ENCODE measurements at regions not wholly inside any gene's neighbourhood (a gene's known extent, or its start where the extent isn't known, plus 50 kb on each side); places are given as distances from the start of the nearest gene placed in this dataset.

- H3K36me3 ChIP-seq, result no peaks in the 10 kb centered on the region
- H3K4me3 ChIP-seq, result no peak overlapping the region
- no peaks in the 10 kb centered on the region for H3K9me3 ChIP-seq
- H3K4me1 ChIP-seq, result no peaks in the 10 kb centered on the region
- whole genome bisulfite sequencing, 2 donors, result 34 to 47% methylated on average over 6 of the region's 6 CpGs
- no peaks in the 10 kb centered on the region for H3K27me3 ChIP-seq
- H3K27ac ChIP-seq, result no peak overlapping the region
- no peak for DNase-seq
- TF ChIP-seq POLR2A (IDR thresholded peaks at IDR 0.05) (no peak), CTCF (IDR thresholded peaks at IDR 0.05) (no peak)
- intact Hi-C loops (cut with DNase I), result no loop called here
These were observed 249.9 kb upstream of the LRTM1 start for GRCh38 chr3:55177749-55178148.

GRCh38 chr3:55175423-55175822 lies 247.6 kb upstream of the LRTM1 start:
- Histone ChIP-seq H3K4me3 (no peak overlapping the region), H3K4me1 (no peaks in the 10 kb centered on the region), H3K27me3 (no peaks in the 10 kb centered on the region), H3K27ac (no peak overlapping the region), H3K9me3 (no peaks in the 10 kb centered on the region), H3K36me3 (no peaks in the 10 kb centered on the region)
- no peak for TF ChIP-seq POLR2A (IDR thresholded peaks at IDR 0.05)
- DNase-seq, result no peak
- WGBS, 2 donors, result 77 to 96% methylated on average over 2 of the region's 2 CpGs
- intact Hi-C loops (cut with DNase I), result no loop called here

- DNase-seq, result no peak
- intact Hi-C loops (cut with DNase I), result no loop called here
- H3K36me3 ChIP-seq, result no peaks in the 10 kb centered on the region
- no peaks in the 10 kb centered on the region for H3K4me1 ChIP-seq
- no peaks in the 10 kb centered on the region for H3K9me3 ChIP-seq
- TF ChIP-seq POLR2A (IDR thresholded peaks at IDR 0.05) (no peak), CTCF (IDR thresholded peaks at IDR 0.05) (no peak)
- no peak overlapping the region for H3K27ac ChIP-seq
- H3K4me3 ChIP-seq, result no peak overlapping the region
- 71 to 75% methylated on average over 2 to 4 of the region's 4 CpGs for WGBS, 2 donors
- no peaks in the 10 kb centered on the region for H3K27me3 ChIP-seq
These were observed 246.9 kb upstream of the LRTM1 start for GRCh38 chr3:55174747-55175146.

- H3K4me3 ChIP-seq, result no peak overlapping the region
- no peaks in the 10 kb centered on the region for H3K9me3 ChIP-seq
- H3K27me3 ChIP-seq, result no peaks in the 10 kb centered on the region
- TF ChIP-seq POLR2A (IDR thresholded peaks at IDR 0.05), result no peak
- no peak for TF ChIP-seq CTCF (IDR thresholded peaks at IDR 0.05)
- no peak overlapping the region for H3K27ac ChIP-seq
- intact Hi-C loops (cut with DNase I), result no loop called here
- H3K36me3 ChIP-seq, result no peaks in the 10 kb centered on the region
- H3K4me1 ChIP-seq, result peaks cover 0 to 3% (median 0%) of the 10 kb centered on the region in 3 donors
- 44 to 67% methylated on average over 1 of the region's 1 CpG for WGBS, 2 donors
- no peak for DNase-seq
These were observed 245.6 kb upstream of the LRTM1 start for GRCh38 chr3:55173504-55173903.

GRCh38 chr3:55172913-55173312 lies 245.1 kb upstream of the LRTM1 start:
- TF ChIP-seq POLR2A (IDR thresholded peaks at IDR 0.05) (no peak), CTCF (IDR thresholded peaks at IDR 0.05) (no peak)
- intact Hi-C loops (cut with DNase I), result no loop called here
- WGBS, 2 donors, result 79 to 97% methylated on average over 3 to 4 of the region's 4 CpGs
- no peak for DNase-seq
- peaks cover 0 to 9% (median 0%) of the 10 kb centered on the region in 3 donors for H3K4me1 ChIP-seq
- H3K36me3 ChIP-seq, result no peaks in the 10 kb centered on the region
- H3K9me3 ChIP-seq, result no peaks in the 10 kb centered on the region
- no peaks in the 10 kb centered on the region for H3K27me3 ChIP-seq
- H3K4me3 ChIP-seq, result no peak overlapping the region
- no peak overlapping the region for H3K27ac ChIP-seq

GRCh38 chr3:55170444-55170843 lies 242.6 kb upstream of the LRTM1 start:
- 72 to 74% methylated on average over 1 of the region's 1 CpG for WGBS, 2 donors
- intact Hi-C loops (cut with DNase I), result no loop called here

More at GRCh38 chr3:55170444-55170843, 242.6 kb upstream of the LRTM1 start:
- Histone ChIP-seq H3K27ac (no peak overlapping the region), H3K36me3 (no peaks in the 10 kb centered on the region), H3K27me3 (no peaks in the 10 kb centered on the region), H3K4me1 (peaks cover 0 to 19% (median 2%) of the 10 kb centered on the region in 3 donors), H3K9me3 (no peaks in the 10 kb centered on the region), H3K4me3 (no peak overlapping the region)
- DNase-seq, result no peak
- TF ChIP-seq POLR2A (IDR thresholded peaks at IDR 0.05), result no peak
- no peak for TF ChIP-seq CTCF (IDR thresholded peaks at IDR 0.05)
